Thoracic aorta (tissue), 2 donors: ENCODE measurements at regions not wholly inside any gene's neighbourhood (a gene's known extent, or its start where the extent isn't known, plus 50 kb on each side); places are given as distances from the start of the nearest gene placed in this dataset.
A peak's percentile ranks its signal among the peaks of the same experiment; 100 is the strongest.
"Not testable (repeated sequence)": the region's sequence is repeated elsewhere in the genome, so short reads cannot be mapped to it uniquely, and the experiment has no call there.

Source experiments
- ATAC-seq: fragments of 150-250 bp; one replicate; pipeline ENCODE4 v1.8.0; 2017; ENCODE audit warnings: low read depth; ENCODE audit not compliant: insufficient number of reproducible peaks, low FRiP score
- DNase-seq: peaks from one replicate; pipeline ENCODE4 v3.0.0-alpha.2; 2020; ENCODE audit warnings: low spot score
- H3K27ac ChIP-seq, 2 donors: fragments of 200-600 bp; sonication (generic); 1 replicate in 1 of 2; 2 replicates in 1 of 2; pipeline ENCODE4 v1.5.1; 2016; ENCODE audit warnings: mild to moderate bottlenecking in 2 of 2, moderate library complexity in 2 of 2
- H3K27me3 ChIP-seq: fragments of 200-600 bp; sonication (generic); replicated peaks from 2 replicates; pipeline ENCODE4 v1.6.0; 2016; ENCODE audit warnings: mild to moderate bottlenecking; ENCODE audit not compliant: insufficient read depth
- H3K36me3 ChIP-seq: fragments of 200-600 bp; sonication (generic); one replicate; pipeline ENCODE4 v1.5.1; 2016
- H3K4me1 ChIP-seq, 2 donors: fragments of 200-600 bp; sonication (generic); 1 replicate in 1 of 2; 2 replicates in 1 of 2; pipeline versions ENCODE4 v1.5.1 to v1.6.0; 2016; ENCODE audit warnings: low read depth in 2 of 2, mild to moderate bottlenecking in 1 of 2; ENCODE audit not compliant: control insufficient read depth in 1 of 2
- H3K4me3 ChIP-seq: fragments of 200-600 bp; sonication (generic); 2 replicates; pipeline ENCODE4 v1.5.1; 2016; ENCODE audit warnings: mild to moderate bottlenecking
- H3K9me3 ChIP-seq: fragments of 200-600 bp; sonication (generic); 2 replicates; pipeline ENCODE4 v1.5.1; 2016
- CTCF ChIP-seq: fragments of 200-600 bp; sonication (generic); IDR thresholded peaks from one replicate; pipeline ENCODE4 v1.5.1; 2019; ENCODE audit warnings: antibody characterized with exemption

GRCh38 chr11:129743112-129743815 is 72.4 kb upstream of the TMEM45B start:
- DNase-seq (no peak), ATAC-seq (no peak)
- no peak for TF ChIP-seq CTCF
- no peaks in the 10 kb centered on the region for H3K4me1 ChIP-seq
- no peak overlapping the region for H3K4me3 ChIP-seq
- no peaks in the 10 kb centered on the region for H3K27me3 ChIP-seq
- no peaks in the 10 kb centered on the region for H3K36me3 ChIP-seq
- no peaks in the 10 kb centered on the region for H3K9me3 ChIP-seq
- H3K27ac ChIP-seq, result no peak overlapping the region

- no peak for TF ChIP-seq CTCF
- Histone ChIP-seq H3K4me1 (peaks cover 4% of the 10 kb centered on the region in 2 donors), H3K27ac (no peak overlapping the region), H3K36me3 (no peaks in the 10 kb centered on the region), H3K27me3 (no peaks in the 10 kb centered on the region), H3K9me3 (no peaks in the 10 kb centered on the region), H3K4me3 (no peak overlapping the region)
- DNase-seq (no peak), ATAC-seq (no peak)
Measured at GRCh38 chr11:129747071-129747470, 68.6 kb upstream of the TMEM45B start.

GRCh38 chr11:129749141-129749540 is 66.5 kb upstream of the TMEM45B start:
- DNase-seq, result no peak
- Histone ChIP-seq H3K27ac (no peak overlapping the region), H3K36me3 (no peaks in the 10 kb centered on the region), H3K4me3 (no peak overlapping the region), H3K9me3 (no peaks in the 10 kb centered on the region), H3K4me1 (peaks cover 4% of the 10 kb centered on the region in 2 donors), H3K27me3 (no peaks in the 10 kb centered on the region)
- ATAC-seq, result no peak
- no peak for TF ChIP-seq CTCF

- Histone ChIP-seq H3K4me1 (peaks cover 4% of the 10 kb centered on the region in 2 donors), H3K4me3 (peak overlapping the region; percentile 74), H3K9me3 (no peaks in the 10 kb centered on the region), H3K27ac (no peak overlapping the region), H3K36me3 (no peaks in the 10 kb centered on the region), H3K27me3 (no peaks in the 10 kb centered on the region)
- peak; percentile 97 for TF ChIP-seq CTCF
- DNase-seq, result no peak
- peak; percentile 73 for ATAC-seq
Measured at GRCh38 chr11:129750343-129751292, 65.0 kb upstream of the TMEM45B start.

- no peak for TF ChIP-seq CTCF
- no peak overlapping the region for H3K27ac ChIP-seq
- peaks cover 4% of the 10 kb centered on the region in 2 donors for H3K4me1 ChIP-seq
- H3K36me3 ChIP-seq, result no peaks in the 10 kb centered on the region
- no peak for DNase-seq
- H3K27me3 ChIP-seq, result no peaks in the 10 kb centered on the region
- no peak overlapping the region for H3K4me3 ChIP-seq
- H3K9me3 ChIP-seq, result no peaks in the 10 kb centered on the region
- ATAC-seq, result no peak
Measured at GRCh38 chr11:129751511-129751910, 64.1 kb upstream of the TMEM45B start.

- not testable (repeated sequence) for H3K9me3 ChIP-seq, H3K4me1 ChIP-seq, H3K27me3 ChIP-seq, H3K36me3 ChIP-seq, H3K27ac ChIP-seq, ATAC-seq, H3K4me3 ChIP-seq, DNase-seq
Measured at GRCh38 chr11:129763569-129763968, 52.1 kb upstream of the TMEM45B start.

- not testable (repeated sequence) for H3K36me3 ChIP-seq, H3K4me3 ChIP-seq, H3K27ac ChIP-seq, H3K9me3 ChIP-seq, DNase-seq, H3K27me3 ChIP-seq, ATAC-seq, H3K4me1 ChIP-seq
Measured at GRCh38 chr11:129764204-129764603, 51.4 kb upstream of the TMEM45B start.
